ENCODE measurements at regions not wholly inside any gene's neighbourhood (a gene's known extent, or its start where the extent isn't known, plus 50 kb on each side); places are given as distances from the start of the nearest gene placed in this dataset.

DNA sequence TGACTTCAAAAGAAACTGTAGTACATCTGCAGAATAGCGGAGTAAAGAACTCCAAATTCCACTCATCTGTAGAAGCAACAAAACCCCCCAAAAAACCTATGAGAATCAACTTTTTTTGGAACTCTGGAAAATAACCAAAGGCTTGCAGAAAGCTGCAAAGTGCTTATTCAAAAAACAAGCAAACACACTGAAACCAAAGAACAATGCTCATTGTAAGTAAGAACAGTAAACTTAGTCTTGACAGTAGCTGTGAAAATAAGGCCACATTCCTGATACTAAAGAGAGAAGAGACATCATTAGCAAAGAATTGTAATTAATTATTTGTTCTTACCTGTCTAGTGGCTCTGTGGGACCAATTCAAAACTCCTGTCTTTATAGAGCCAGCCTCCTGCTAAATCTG lies 534.3 kb upstream of the C16orf82 start:
- TF ChIP-seq, protein P1, sequence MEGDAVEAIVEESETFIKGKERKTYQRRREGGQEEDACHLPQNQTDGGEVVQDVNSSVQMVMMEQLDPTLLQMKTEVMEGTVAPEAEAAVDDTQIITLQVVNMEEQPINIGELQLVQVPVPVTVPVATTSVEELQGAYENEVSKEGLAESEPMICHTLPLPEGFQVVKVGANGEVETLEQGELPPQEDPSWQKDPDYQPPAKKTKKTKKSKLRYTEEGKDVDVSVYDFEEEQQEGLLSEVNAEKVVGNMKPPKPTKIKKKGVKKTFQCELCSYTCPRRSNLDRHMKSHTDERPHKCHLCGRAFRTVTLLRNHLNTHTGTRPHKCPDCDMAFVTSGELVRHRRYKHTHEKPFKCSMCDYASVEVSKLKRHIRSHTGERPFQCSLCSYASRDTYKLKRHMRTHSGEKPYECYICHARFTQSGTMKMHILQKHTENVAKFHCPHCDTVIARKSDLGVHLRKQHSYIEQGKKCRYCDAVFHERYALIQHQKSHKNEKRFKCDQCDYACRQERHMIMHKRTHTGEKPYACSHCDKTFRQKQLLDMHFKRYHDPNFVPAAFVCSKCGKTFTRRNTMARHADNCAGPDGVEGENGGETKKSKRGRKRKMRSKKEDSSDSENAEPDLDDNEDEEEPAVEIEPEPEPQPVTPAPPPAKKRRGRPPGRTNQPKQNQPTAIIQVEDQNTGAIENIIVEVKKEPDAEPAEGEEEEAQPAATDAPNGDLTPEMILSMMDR (IDR thresholded peaks at IDR 0.05), result no peak
- DNase-seq, result no peak
- ChIA-PET POLR2A (no interaction called here), CTCF (no interaction called here)
- Mint-ChIP-seq H3K36me3 (ENCODE audit: low read depth) (no peaks in the 10 kb centered on the region), H3K27me3 (peaks cover 2% of the 10 kb centered on the region), H3K4me3 (no peak overlapping the region), H3K9me3 (peaks cover 4% of the 10 kb centered on the region), H3K27ac (no peak overlapping the region), H3K4me1 (no peaks in the 10 kb centered on the region)
- no peak for ATAC-seq (ENCODE audit: low read depth)
- intact Hi-C loops (cut with micrococcal nuclease), result no loop called here

DNA sequence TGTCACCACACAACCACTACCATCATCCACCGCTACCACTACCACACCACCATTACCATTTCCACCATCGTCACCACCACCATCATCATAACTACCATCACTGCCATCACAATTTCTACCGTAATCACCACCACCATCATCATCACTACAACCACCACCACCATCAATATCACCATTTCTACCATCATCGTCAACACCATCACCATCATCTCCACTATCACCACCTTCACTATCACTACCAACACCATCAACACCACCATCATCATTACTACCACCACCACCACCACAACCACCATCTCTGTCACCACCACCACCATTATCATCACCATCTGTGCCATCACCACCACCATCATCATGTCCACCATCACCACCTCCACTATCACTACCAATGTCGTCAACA lies 524.5 kb upstream of the C16orf82 start:
- no peaks in the 10 kb centered on the region for H3K4me1 Mint-ChIP-seq
- intact Hi-C loops (cut with micrococcal nuclease), result no loop called here
- POLR2A ChIA-PET, result no interaction called here

DNA sequence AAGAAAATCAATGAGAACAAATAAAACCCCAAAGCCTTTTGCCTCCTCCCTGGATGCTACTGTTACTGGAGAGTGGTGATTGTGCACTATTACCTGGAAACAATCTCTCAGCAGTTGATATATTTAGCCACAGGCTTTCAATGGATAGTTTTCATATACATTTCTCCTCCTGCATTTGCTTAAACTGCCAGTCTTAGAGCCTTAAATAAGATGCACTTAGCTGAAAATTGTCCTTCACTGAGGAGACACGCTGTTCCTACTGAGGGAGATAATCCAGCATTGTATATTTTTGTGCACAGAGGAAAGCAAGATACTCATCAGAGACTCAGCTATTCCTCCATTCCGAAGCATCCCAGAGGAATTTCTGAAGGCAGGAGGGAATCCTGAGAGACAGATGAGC lies 520.2 kb upstream of the C16orf82 start:
- Mint-ChIP-seq H3K4me3 (no peak overlapping the region), H3K36me3 (ENCODE audit: low read depth) (no peaks in the 10 kb centered on the region), H3K9me3 (no peaks in the 10 kb centered on the region), H3K27ac (no peak overlapping the region), H3K4me1 (no peaks in the 10 kb centered on the region), H3K27me3 (no peaks in the 10 kb centered on the region)
- DNase-seq (no peak), ATAC-seq (ENCODE audit: low read depth) (no peak)
- TF ChIP-seq, protein P1 (IDR thresholded peaks at IDR 0.05), result no peak
- ChIA-PET POLR2A (no interaction called here), CTCF (no interaction called here)
- intact Hi-C loops (cut with micrococcal nuclease), result no loop called here

More for the DNA sequence above, 524.5 kb upstream of the C16orf82 start:
- Mint-ChIP-seq H3K27ac (no peak overlapping the region), H3K27me3 (peaks cover 3% of the 10 kb centered on the region), H3K4me3 (no peak overlapping the region), H3K36me3 (ENCODE audit: low read depth) (no peaks in the 10 kb centered on the region), H3K9me3 (no peaks in the 10 kb centered on the region)
- TF ChIP-seq, protein P1 (IDR thresholded peaks at IDR 0.05), result no peak
- DNase-seq, result no peak
- CTCF ChIA-PET, result no interaction called here
- ATAC-seq (ENCODE audit: low read depth), result no peak

DNA sequence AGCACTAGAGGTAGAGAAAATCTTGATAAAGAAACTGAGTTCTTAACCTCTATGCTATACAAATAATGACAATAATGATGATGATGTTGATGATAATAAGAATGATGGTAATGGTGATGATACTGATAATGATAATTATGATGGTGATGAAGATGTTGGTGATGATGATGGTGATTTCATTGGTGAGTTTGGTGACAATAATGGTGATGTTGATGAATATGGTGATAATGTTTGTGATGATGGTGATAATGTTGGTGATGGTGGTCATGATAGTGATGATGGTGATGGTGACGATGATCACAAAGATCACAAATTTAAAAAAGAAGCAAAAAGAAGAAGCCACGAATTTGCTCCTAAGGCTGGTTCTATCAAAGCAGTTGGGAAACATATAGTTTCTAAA lies 519.0 kb upstream of the C16orf82 start:
- no peak for DNase-seq
- Mint-ChIP-seq H3K36me3 (ENCODE audit: low read depth) (no peaks in the 10 kb centered on the region), H3K27me3 (peaks cover 3% of the 10 kb centered on the region), H3K9me3 (no peaks in the 10 kb centered on the region), H3K4me3 (no peak overlapping the region), H3K27ac (no peak overlapping the region), H3K4me1 (no peaks in the 10 kb centered on the region)
- no peak for ATAC-seq (ENCODE audit: low read depth)
- intact Hi-C loops (cut with micrococcal nuclease), result no loop called here
- CTCF ChIA-PET, result no interaction called here
- TF ChIP-seq, protein P1 (IDR thresholded peaks at IDR 0.05), result no peak
- POLR2A ChIA-PET, result no interaction called here

DNA sequence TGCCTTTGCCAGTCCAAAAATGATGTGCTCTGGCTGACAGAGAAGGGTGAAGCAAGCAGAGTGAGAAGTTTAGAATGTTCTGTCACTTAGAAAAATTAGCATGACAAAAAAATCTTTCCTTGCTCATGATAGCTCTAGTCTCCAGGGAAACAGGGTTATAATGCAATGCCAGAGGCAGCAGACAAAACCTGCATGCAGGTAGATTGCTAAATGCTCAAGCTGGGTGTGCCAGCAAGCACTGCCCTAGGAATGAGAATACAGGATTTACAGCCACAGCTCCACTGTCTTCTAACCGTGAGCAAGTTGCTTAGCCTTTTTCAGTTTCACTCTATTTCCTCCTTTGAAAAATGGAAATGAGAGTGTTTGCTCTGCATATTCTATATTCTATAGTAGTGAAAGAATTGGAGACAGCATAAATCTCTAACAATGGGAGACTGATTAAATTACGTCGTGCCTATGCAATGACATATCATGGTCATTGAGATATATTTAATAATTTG lies 516.6 kb upstream of the C16orf82 start:
- ATAC-seq (ENCODE audit: low read depth) (no peak), DNase-seq (no peak)
- TF ChIP-seq, protein P1 (IDR thresholded peaks at IDR 0.05), result no peak
- no peaks in the 10 kb centered on the region for H3K9me3 Mint-ChIP-seq
- ChIA-PET CTCF (interaction anchor here (0.9 kb wide), 1 partner anchor 26 kb away, joined by 3 read pairs; no protein-coding TSS in a partner anchor), POLR2A (no interaction called here)
- H3K4me1 Mint-ChIP-seq, result no peaks in the 10 kb centered on the region
- H3K36me3 Mint-ChIP-seq (ENCODE audit: low read depth), result no peaks in the 10 kb centered on the region
- H3K27ac Mint-ChIP-seq, result no peak overlapping the region
- H3K27me3 Mint-ChIP-seq, result peaks cover 5% of the 10 kb centered on the region
- intact Hi-C loops (cut with micrococcal nuclease), result no loop called here
- H3K4me3 Mint-ChIP-seq, result no peak overlapping the region

Data from activated B cell treated with CpG ODN at 0.5 μM for 24 hours (primary cell).